ENCODE measurements at regions not wholly inside any gene's neighbourhood (a gene's known extent, or its start where the extent isn't known, plus 50 kb on each side); places are given as distances from the start of the nearest gene placed in this dataset.

GRCh38 chr5:108696407-108696806 lies 51.3 kb upstream of the FER start:
- TF ChIP-seq, protein P1, sequence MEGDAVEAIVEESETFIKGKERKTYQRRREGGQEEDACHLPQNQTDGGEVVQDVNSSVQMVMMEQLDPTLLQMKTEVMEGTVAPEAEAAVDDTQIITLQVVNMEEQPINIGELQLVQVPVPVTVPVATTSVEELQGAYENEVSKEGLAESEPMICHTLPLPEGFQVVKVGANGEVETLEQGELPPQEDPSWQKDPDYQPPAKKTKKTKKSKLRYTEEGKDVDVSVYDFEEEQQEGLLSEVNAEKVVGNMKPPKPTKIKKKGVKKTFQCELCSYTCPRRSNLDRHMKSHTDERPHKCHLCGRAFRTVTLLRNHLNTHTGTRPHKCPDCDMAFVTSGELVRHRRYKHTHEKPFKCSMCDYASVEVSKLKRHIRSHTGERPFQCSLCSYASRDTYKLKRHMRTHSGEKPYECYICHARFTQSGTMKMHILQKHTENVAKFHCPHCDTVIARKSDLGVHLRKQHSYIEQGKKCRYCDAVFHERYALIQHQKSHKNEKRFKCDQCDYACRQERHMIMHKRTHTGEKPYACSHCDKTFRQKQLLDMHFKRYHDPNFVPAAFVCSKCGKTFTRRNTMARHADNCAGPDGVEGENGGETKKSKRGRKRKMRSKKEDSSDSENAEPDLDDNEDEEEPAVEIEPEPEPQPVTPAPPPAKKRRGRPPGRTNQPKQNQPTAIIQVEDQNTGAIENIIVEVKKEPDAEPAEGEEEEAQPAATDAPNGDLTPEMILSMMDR (conservative IDR thresholded peaks at IDR 0.05 in 1 of 2, IDR thresholded peaks at IDR 0.05 in 1 of 2; ENCODE audit: low read depth in 1 of 2, low read length in 2 of 2), result no peak
- no peak for TF ChIP-seq EZH2 (IDR thresholded peaks at IDR 0.05; ENCODE audit: low read length, missing control alignments)

All from fibroblast of lung (primary cell).